Kidney epithelial cell (primary cell): ENCODE measurements at regions not wholly inside any gene's neighbourhood (a gene's known extent, or its start where the extent isn't known, plus 50 kb on each side); places are given as distances from the start of the nearest gene placed in this dataset.

Source experiments
- DNase-seq: peaks from one replicate; pipeline ENCODE4 v3.0.0-alpha.2; 2010; ENCODE audit warnings: low read depth
- H3K27me3 ChIP-seq: 2 replicates; pipeline ENCODE4 v1.6.0; 2011; ENCODE audit warnings: low read length; ENCODE audit not compliant: control insufficient read depth, insufficient read depth
- H3K36me3 ChIP-seq: 2 replicates; pipeline ENCODE4 v1.5.1; 2011; ENCODE audit warnings: low read length; ENCODE audit not compliant: control insufficient read depth, insufficient read depth
- H3K4me3 ChIP-seq: 2 replicates; pipeline ENCODE4 v1.5.1; 2011; ENCODE audit warnings: low read depth, mild to moderate bottlenecking, control low read depth, low read length
- CTCF ChIP-seq: IDR thresholded peaks from 2 replicates; pipeline ENCODE4 v1.5.1; 2011; ENCODE audit warnings: mild to moderate bottlenecking, moderate library complexity, low read length, control low read depth, inconsistent platforms; ENCODE audit not compliant: insufficient read depth, poor library complexity, severe bottlenecking

DNA sequence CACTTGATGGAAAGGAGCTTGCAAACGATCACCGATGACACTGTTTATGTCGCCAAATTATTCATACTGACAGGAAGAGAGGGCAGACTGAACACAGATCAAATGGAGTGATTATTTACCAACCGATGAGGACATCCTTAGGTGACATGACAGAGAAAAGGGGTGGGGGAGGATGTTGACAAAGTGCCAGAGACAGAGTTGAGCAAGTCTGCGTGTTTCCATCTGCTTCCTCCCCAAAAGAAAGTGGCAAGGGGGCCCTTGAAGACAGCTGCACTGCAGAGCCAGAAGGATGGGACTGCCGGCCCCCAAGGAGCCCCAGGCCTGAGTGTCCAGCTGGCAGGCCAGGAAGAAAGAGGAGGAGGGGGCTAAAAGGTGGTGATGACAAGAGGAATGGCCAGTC is 191.0 kb upstream of the RPL38 start:
- Histone ChIP-seq H3K4me3 (no peak overlapping the region), H3K27me3 (peaks cover 4% of the 10 kb centered on the region), H3K36me3 (no peaks in the 10 kb centered on the region)
- no peak for TF ChIP-seq CTCF
- no peak for DNase-seq

- Histone ChIP-seq H3K36me3 (no peaks in the 10 kb centered on the region), H3K4me3 (no peak overlapping the region), H3K27me3 (peaks cover 4% of the 10 kb centered on the region)
- TF ChIP-seq CTCF = no peak
- DNase-seq = no peak
Measured at GRCh38 chr17:74015316-74015715, 188.2 kb upstream of the RPL38 start.

- TF ChIP-seq CTCF = no peak
- Histone ChIP-seq H3K36me3 (no peaks in the 10 kb centered on the region), H3K27me3 (peaks cover 4% of the 10 kb centered on the region), H3K4me3 (no peak overlapping the region)
- DNase-seq = no peak
Measured at GRCh38 chr17:74015990-74016389, 187.5 kb upstream of the RPL38 start.

- no peak for TF ChIP-seq CTCF
- Histone ChIP-seq H3K4me3 (no peak overlapping the region), H3K36me3 (no peaks in the 10 kb centered on the region), H3K27me3 (peaks cover 4% of the 10 kb centered on the region)
- DNase-seq = no peak
Measured at GRCh38 chr17:74016461-74016860, 187.0 kb upstream of the RPL38 start.

DNA sequence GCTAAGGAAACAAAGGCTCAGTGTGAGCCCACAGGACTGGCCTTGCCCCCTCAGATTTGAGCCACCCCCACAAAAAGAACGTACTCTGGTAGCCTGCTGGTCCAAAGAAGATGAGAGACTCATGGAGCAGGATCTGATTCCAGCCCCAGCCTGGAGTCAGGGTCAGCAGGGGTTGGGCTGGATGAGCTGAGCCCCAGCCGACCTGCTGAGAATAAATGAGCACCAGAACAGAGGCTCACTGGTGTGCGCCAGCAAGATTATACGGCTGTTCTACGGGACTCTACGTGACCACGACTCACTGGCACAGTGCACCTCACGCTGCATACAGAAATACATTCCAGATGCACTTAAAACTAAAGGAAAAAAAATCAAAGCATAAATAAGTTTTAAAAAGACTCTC is 186.0 kb upstream of the RPL38 start:
- no peak for DNase-seq
- Histone ChIP-seq H3K27me3 (no peaks in the 10 kb centered on the region), H3K36me3 (no peaks in the 10 kb centered on the region), H3K4me3 (no peak overlapping the region)
- no peak for TF ChIP-seq CTCF

DNA sequence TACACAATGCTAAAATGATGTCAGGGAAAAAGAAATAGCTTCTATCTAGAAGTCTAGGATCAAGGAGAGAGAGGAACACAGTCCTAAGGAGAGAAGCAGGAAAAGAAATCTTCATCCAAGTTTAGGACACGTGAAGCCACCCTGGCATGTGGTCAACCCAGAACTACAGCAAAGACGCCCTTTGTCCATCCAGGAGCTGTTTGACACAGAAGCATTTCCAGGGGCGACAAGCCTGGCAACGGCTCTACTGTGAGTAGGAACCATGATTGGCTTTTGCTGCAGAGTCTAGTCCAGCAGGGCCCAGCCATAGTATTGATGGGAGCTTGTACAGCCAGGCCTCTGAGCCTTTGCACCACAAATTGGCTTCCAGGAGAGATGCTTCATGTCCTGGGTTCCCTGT is 185.4 kb upstream of the RPL38 start:
- H3K36me3 ChIP-seq = no peaks in the 10 kb centered on the region
- no peak for DNase-seq
- no peak overlapping the region for H3K4me3 ChIP-seq
- no peaks in the 10 kb centered on the region for H3K27me3 ChIP-seq
- TF ChIP-seq CTCF = no peak
